CD1c-positive myeloid dendritic cell (primary cell): ENCODE measurements at regions not wholly inside any gene's neighbourhood (a gene's known extent, or its start where the extent isn't known, plus 50 kb on each side); places are given as distances from the start of the nearest gene placed in this dataset.

Source experiments
- DNase-seq: peaks from one replicate; pipeline ENCODE4 v3.0.0-alpha.2; 2016; ENCODE audit errors: extremely low spot score

- no peak for DNase-seq
Observed at GRCh38 chr7:424301-424935, 95.2 kb downstream of the PDGFA start.

GRCh38 chr7:424961-425793 is 94.5 kb downstream of the PDGFA start:
- DNase-seq = no peak

GRCh38 chr7:425794-426188 is 93.9 kb downstream of the PDGFA start:
- no peak for DNase-seq

GRCh38 chr7:426510-426909 is 93.1 kb downstream of the PDGFA start:
- DNase-seq = no peak

GRCh38 chr7:427506-428103 is 92.0 kb downstream of the PDGFA start:
- no peak for DNase-seq

- no peak for DNase-seq
Observed at GRCh38 chr7:428387-428786, 91.3 kb downstream of the PDGFA start.

GRCh38 chr7:428927-429827 is 90.5 kb downstream of the PDGFA start:
- DNase-seq = no peak

- DNase-seq = no peak
Observed at GRCh38 chr7:429828-430180, 89.8 kb downstream of the PDGFA start.

GRCh38 chr7:431041-431440 is 88.6 kb downstream of the PDGFA start:
- no peak for DNase-seq

- no peak for DNase-seq
Observed at GRCh38 chr7:431658-432111, 88.0 kb downstream of the PDGFA start.

- DNase-seq = no peak
Observed at GRCh38 chr7:432256-432655, 87.4 kb downstream of the PDGFA start.

GRCh38 chr7:432933-433332 is 86.7 kb downstream of the PDGFA start:
- no peak for DNase-seq

- no peak for DNase-seq
Observed at GRCh38 chr7:433558-433957, 86.1 kb downstream of the PDGFA start.

- no peak for DNase-seq
Observed at GRCh38 chr7:434891-435629, 84.6 kb downstream of the PDGFA start.

- DNase-seq = no peak
Observed at GRCh38 chr7:435630-436366, 83.8 kb downstream of the PDGFA start.

GRCh38 chr7:436367-437128 is 83.1 kb downstream of the PDGFA start:
- no peak for DNase-seq

- no peak for DNase-seq
Observed at GRCh38 chr7:437329-438251, 82.1 kb downstream of the PDGFA start.

- no peak for DNase-seq
Observed at GRCh38 chr7:438361-438760, 81.3 kb downstream of the PDGFA start.

- no peak for DNase-seq
Observed at GRCh38 chr7:438916-439315, 80.7 kb downstream of the PDGFA start.
